NB4 (cell line): ENCODE measurements at regions not wholly inside any gene's neighbourhood (a gene's known extent, or its start where the extent isn't known, plus 50 kb on each side); places are given as distances from the start of the nearest gene placed in this dataset.

Experiments
- DNase-seq: peaks from one replicate; pipeline ENCODE4 v3.0.0; 2010; ENCODE audit warnings: low read depth
- H3K4me3 ChIP-seq: one replicate; pipeline ENCODE4 v1.5.1; 2011; ENCODE audit warnings: mild to moderate bottlenecking, low read depth, low read length, moderate library complexity
- CTCF ChIP-seq: IDR thresholded peaks from one replicate; pipeline ENCODE4 v1.5.1; 2012; ENCODE audit warnings: low read depth, low read length
- MAX ChIP-seq: IDR thresholded peaks from 2 replicates; pipeline ENCODE4 v1.6.1; 2011; ENCODE audit warnings: low read depth, low read length
- MYC ChIP-seq: IDR thresholded peaks from 2 replicates; pipeline ENCODE4 v1.6.1; 2011; ENCODE audit warnings: low read depth, low read length
- POLR2A ChIP-seq: IDR thresholded peaks from 2 replicates; pipeline ENCODE4 v1.6.1; 2011; ENCODE audit warnings: mild to moderate bottlenecking; ENCODE audit not compliant: insufficient read length; ENCODE audit errors: extremely low read depth

- TF ChIP-seq CTCF (no peak), POLR2A (no peak), MYC (no peak)
- H3K4me3 ChIP-seq, result no peak overlapping the region
- DNase-seq, result peak; percentile 26
These were observed 147.1 kb downstream of the TANC2 start for GRCh38 chr17:63113167-63113566.

DNA sequence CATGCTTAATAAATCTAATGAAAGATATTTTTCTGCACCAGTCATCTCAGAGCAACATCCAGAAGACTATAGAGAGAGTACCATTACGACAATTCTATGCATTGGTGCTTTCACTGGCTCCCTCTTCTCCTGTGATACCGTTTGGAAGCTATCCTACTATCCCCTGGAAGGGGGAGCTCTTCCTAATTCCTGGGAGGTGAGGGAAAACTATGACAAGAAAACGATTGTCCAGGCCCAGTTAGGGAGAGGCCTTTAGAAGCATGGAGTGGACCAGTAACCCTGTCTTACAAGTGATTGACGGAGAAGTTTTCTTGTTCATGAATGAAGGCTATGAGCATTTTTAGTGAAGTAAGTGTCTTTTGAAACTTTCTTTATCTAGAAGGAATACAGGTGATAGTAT is 150.2 kb downstream of the TANC2 start:
- no peak overlapping the region for H3K4me3 ChIP-seq
- no peak for DNase-seq
- no peak for TF ChIP-seq CTCF
- TF ChIP-seq MYC, result no peak
- no peak for TF ChIP-seq MAX
- no peak for TF ChIP-seq POLR2A

- DNase-seq, result no peak
- no peak overlapping the region for H3K4me3 ChIP-seq
- no peak for TF ChIP-seq MYC
- TF ChIP-seq MAX, result no peak
- TF ChIP-seq POLR2A, result no peak
- no peak for TF ChIP-seq CTCF
These were observed 151.2 kb downstream of the TANC2 start for GRCh38 chr17:63116967-63117830.

- DNase-seq, result no peak
- H3K4me3 ChIP-seq, result no peak overlapping the region
- TF ChIP-seq POLR2A (no peak), CTCF (no peak), MYC (no peak), MAX (no peak)
These were observed 154.4 kb downstream of the TANC2 start for GRCh38 chr17:63120406-63120805.

- peak; percentile 7 for DNase-seq
- H3K4me3 ChIP-seq, result no peak overlapping the region
- TF ChIP-seq MAX (no peak), MYC (no peak), POLR2A (no peak), CTCF (no peak)
These were observed 158.5 kb downstream of the TANC2 start for GRCh38 chr17:63124536-63124935.
